ENCODE measurements at regions not wholly inside any gene's neighbourhood (a gene's known extent, or its start where the extent isn't known, plus 50 kb on each side); places are given as distances from the start of the nearest gene placed in this dataset.

GRCh38 chr18:40258311-40258710 lies 1696.7 kb upstream of the PIK3C3 start:
- TF ChIP-seq CTCF (IDR thresholded peaks at IDR 0.05; ENCODE audit: extremely low read depth in 1 of 2, insufficient read depth in 1 of 2, low read depth in 1 of 2, low read length in 2 of 2) (no peak), POLR2A (IDR thresholded peaks at IDR 0.05; ENCODE audit: low read depth, low read length) (no peak), POLR2AphosphoS5 (IDR thresholded peaks at IDR 0.05; ENCODE audit: insufficient read depth, low read depth, low read length) (no peak), JUN (IDR thresholded peaks at IDR 0.05; ENCODE audit: borderline replicate concordance, insufficient read depth, insufficient read length, low read depth) (no peak), EZH2 (IDR thresholded peaks at IDR 0.05; ENCODE audit: borderline replicate concordance, low read depth, low read length, severe bottlenecking) (no peak)

All from endothelial cell of umbilical vein (primary cell).